T-helper 1 cell (primary cell): ENCODE measurements at regions not wholly inside any gene's neighbourhood (a gene's known extent, or its start where the extent isn't known, plus 50 kb on each side); places are given as distances from the start of the nearest gene placed in this dataset.

Source experiments
- DNase-seq, 5 donors: peaks; one replicate each; pipeline ENCODE4 v3.0.0-alpha.2; 2012 to 2020

- DNase-seq: no peak
Measured at GRCh38 chr2:118312969-118313756, 224.9 kb downstream of the INSIG2 start.

GRCh38 chr2:118310681-118311429 is 222.6 kb downstream of the INSIG2 start:
- no peak for DNase-seq

- peak in 4 of 5 donors; percentile 20 to 73 (median 46) for DNase-seq
Measured at GRCh38 chr2:118309946-118310680, 221.8 kb downstream of the INSIG2 start.

DNA sequence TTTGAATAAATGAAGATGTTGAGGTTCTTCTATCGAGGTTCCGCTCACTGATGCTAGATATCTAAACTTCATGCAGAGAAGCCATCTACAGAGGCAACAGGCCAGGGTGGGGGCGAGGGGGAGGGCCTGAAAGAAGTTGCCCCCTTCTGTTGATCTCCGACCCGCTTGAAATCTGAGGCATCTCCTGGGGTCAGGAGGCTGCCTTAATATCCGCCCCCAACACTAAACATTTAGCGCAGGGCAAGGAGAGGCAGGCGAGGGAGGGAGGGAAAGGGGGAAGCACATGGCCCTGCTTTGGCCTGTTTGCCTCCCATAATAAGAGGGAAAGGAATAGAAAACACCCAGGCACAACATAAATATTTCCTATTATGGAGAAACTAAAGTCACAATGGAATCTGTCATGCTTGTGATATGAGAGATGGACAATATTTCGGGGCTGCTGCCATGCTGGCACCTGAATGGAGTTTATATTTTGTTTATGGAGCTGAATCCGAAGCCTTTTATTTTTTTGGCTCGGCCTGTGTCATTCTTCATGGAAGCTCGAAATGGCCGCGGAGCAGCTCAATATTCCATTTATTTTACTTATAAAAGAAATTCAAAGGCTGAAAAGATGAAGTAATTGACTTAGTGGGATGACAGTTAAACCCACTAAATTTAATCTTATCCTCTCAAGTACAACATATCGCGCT is 221.1 kb downstream of the INSIG2 start:
- no peak for DNase-seq

DNA sequence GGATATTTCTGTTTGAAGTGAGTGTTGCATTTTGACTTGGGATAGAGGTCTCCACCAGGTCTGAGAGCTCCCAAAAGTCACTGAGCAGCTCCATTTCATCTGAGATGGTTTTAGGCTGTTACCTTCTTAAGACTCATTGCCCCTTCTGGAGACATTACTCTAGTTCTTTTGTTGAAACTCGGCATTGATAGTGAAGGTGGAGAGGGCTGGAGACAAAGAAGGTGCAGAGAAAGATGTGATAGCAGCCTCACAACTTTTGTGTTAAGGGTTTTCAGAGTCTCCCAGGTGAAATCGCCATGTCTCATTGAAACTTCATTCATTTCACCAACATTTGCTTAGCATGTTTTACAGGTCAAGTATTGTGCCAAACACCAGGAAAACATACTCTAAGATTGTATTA is 219.6 kb downstream of the INSIG2 start:
- DNase-seq: no peak

DNA sequence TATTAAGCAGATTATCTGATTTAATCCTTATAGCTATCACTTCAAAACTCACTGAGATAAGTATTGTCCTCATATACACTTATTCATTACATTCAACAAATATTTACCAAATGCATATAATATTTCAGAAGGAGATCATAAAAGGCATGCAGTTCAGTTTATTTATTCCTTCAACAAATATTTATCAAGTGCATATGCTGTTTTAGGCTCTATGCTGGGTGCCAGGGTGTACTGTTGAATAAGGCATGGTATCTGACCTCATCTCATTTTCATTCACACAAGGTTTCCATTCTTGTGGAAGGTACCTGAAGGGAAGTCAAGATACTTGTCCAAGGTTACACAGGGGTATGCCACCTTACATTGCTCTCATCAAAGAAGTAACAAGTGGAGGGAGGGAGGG is 213.0 kb downstream of the INSIG2 start:
- no peak for DNase-seq

GRCh38 chr2:118300832-118301231 is 212.6 kb downstream of the INSIG2 start:
- no peak for DNase-seq

DNA sequence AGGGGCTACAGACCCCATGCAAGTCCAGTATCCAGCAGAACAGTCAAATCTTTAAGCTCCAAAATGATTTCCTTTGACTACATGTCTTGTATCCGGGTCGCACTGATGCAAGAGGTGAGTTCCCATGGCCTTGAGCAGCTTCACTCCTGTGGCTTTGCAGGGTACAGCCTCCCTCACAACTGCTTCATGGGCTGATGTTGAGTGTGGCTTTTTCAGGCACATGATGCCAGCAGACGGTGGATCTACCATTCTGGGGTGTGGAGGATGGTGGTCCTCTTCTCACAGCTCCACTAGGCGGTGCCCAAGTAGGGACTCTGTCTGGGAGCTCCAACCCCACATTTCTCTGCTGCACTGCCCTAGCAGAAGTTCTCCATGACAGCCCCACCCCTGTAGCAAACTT is 208.4 kb downstream of the INSIG2 start:
- DNase-seq: no peak

DNA sequence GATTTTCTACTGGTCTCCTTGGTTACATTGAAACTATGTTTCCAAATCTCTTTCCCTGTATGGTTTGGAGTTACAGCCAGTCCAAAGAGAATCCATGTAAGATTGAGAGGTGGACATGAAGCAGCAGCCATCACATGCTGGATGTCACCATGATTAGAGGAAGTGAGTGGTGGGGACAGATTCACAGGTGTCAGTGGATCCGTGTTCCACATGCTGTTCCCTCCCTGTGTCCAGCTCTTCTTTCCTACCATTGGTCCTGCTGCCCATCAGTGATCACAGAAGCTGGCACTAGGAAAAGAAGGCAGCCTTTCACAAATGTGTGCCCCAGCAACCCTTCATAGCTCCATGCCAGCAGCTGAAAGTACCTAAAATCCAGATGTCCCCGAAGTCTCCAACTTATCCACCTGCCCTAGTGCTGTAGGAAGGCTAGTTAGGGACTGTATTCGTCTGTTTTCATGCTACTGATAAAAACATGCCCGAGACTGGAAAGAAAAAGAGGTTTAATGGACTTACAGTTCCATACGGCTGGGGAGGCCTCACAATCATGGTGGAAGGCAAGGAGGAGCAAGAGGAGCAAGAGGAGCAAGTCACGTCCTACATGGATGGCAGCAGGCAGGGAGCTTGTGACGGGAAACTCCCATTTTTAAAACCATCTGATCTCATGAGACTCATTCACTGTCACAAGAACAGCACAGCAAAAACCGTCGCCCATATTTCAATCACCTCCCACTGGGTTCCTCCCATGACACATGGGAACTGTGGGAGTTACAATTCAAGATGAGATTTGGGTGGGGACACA is 207.5 kb downstream of the INSIG2 start:
- no peak for DNase-seq

- no peak for DNase-seq
Measured at GRCh38 chr2:118294063-118294462, 205.8 kb downstream of the INSIG2 start.

DNA sequence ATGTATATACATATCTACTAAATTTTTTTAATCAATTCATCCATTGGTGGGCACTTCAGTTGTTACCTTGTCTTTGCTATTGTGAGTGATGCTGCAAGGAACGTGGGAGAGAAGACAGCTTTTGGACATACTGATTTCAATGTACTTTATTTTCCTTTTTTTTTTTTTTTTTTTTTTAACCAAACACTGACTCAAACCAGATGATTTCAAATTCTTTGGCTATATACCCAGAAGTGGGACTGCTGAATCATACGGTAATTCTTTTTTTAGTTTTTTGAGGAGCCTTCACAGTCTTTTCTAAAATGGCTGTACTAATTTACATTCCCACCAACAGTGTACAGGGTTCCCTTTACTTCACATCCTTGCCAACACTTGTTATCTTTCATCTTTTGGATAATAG is 204.7 kb downstream of the INSIG2 start:
- no peak for DNase-seq

DNA sequence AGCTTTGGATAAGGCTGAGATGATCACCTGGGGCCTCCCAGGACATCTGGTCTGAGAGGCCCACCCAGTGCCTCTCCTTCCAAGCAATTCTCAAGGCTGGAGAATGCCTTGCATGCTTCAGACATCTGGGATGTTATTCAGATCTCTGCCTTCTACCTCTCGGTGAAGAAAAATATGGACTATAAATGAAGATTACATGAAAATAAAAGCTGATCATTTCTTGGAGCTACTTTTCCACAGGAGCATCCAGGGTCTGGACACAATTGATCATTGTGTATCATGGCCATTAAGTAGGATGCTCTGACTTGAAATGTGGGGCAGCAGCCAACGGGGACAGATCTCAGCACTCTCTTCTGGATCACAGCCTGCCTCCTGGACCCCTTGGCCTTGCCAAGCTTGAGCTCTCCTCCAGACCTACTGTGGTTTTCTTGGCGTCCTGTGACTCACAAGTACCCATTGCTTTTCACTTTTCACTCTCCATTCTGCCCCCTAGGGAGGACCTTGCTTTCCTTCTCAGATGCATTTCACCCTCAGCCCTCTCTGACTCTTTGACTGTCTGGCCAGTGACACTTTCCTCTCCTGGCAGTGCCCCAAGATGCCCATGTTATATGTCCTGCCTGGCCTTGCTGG is 203.1 kb downstream of the INSIG2 start:
- no peak for DNase-seq

DNA sequence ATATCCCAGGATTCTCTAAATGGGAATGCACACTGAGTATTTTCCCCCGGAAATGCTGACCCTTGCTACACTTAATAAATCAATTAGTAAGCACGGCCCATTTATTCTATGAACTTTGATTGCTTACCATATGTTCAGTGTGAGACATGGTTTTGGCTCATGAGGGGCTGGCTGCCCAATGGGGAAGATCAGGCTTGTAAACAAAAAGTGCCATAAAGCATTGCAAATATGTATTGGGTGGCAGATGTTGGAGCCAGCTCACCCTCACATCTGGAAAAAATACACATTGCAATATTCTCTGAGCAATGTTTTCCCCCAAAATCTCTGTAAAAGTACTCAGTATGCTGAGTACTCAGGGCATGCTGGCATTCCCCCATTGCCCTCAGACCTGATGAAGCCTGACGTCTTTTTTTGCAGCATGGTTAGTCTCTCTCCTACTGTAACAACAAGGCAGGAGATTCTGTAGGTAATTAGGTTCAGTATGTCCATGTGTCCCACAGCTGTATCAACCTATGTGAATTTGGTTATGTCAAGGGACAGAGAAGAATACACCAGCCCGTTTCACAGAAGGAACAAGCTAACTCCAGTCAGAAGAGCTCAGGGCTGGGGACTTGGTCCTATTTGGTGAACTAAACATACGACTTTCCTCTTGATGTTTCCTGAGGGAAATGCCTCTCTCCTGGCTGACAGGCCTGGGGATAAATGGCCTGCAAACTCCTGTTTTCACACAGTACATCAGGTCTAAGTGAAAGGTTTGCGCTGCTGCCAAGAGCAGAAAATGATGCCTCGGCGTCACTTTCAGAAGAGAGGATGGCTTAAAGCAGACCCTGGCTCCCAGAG is 202.4 kb downstream of the INSIG2 start:
- no peak for DNase-seq

DNA sequence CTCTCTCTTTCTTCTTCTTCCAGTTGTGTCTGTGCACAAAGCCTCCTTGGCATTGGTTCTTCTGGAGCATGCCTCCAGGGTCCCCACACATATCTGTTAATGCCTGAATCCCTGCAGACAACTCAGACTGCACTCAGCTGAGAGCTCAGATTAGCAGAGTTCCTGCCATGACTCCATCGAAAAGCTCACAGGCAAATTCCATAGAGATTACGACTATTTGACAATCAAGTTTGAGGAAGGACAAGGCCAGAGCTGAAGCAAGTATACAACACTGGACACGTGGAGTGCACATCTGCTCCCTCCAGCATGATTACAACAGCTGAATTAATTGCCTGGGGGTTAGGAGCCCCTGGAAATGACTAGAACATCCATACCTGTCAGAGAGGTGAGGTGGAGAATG is 190.7 kb downstream of the INSIG2 start:
- DNase-seq: no peak

- DNase-seq: no peak
Measured at GRCh38 chr2:118278046-118278445, 189.8 kb downstream of the INSIG2 start.

DNA sequence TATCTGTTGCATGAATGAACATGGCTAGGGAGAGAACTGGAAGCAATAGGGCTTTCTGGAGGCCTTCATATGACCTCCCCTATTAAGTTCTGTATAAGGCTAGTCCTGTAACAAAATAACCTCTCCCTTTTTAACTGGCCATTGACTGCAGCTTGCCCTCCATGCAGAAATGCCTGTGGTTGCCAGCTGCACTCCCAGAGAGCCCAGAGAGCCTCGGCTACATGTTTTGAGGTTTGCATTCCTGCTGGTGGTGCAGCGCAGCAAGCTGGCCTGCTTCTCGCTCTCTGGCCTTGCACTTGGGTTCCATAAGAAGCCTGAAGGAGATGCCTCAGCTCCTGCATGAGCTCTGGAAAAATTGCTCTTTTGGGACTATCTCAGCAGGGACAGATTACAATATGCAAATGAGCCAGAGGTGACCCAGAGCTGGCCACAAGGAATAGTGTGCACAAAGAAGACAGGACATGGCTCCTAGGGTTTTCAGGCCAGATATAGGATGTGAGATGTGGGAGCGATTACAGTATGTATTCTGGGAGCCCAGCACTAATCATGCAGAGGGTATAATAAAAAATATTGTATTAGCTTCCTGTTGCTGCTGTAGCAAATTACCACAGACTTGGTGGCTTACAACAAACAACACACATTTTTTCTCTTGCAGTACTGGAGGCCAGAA is 186.7 kb downstream of the INSIG2 start:
- no peak for DNase-seq

DNA sequence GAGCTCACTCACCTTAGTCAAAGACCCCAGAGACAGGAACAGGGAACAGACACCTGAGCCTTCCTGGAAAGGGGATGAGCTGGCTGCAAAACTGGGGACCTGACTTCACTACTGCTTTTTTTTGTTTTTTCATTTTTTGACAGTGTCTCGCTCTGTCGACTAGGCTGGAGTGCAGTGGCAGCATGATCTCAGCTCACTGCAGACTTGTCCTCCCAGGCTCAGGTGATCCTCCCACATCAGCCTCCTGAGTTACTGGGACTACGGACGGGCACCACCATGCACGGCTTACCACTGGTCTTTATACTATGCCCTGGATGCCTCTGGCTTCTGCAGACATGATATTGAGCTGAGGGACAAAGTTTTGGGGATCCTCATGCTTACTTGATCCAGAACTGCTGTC is 184.1 kb downstream of the INSIG2 start:
- no peak for DNase-seq

DNA sequence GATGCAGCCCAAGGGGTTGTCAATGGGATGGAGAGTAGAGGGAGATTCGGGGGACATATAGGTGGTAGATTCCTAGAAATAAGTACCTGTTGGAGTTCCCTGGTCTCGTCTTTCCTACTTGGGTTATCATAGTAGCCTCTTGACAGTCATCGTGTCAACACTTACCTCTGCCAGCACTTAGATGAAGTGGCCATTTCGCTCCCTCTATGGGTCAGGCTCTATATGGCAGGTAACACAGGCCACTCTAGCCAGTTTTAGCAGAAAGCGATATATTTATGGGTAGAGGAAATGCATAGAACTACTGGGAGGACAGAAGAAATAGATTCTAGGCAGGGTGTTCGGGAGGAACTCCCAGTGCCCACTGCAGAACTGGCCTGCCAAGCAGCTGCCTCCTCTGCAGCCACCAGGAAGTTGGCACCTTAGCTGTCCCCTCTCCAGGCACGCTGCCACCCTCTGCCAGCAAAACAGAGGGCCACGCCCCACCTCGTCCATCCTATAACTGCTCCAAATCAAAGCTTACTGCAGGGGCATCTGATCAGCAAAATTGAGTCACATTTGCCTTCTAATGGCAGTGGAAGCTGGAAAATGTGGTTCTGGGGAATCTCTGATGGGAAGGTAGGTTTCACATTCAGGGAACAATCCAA is 181.3 kb downstream of the INSIG2 start:
- no peak for DNase-seq

DNA sequence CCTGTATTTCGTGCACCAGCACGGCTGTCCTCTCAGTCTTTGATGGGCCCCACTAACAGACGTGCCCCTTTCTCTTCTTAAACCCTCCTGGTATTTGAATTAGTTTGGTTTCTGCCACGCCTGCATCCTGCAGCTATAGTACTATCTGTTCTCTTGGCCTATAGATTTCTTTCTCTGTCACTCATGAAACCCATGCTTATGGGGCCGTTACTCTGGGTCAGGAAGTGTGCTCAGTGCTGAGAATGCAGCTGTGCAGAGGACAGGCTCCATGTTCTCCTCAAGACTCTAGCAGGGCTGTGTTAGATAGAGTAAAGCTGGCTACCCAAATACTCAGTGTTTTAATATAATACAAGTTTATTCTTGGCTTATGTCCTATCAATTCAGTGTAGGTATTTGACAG is 180.0 kb downstream of the INSIG2 start:
- DNase-seq: no peak
